ENCODE measurements at regions not wholly inside any gene's neighbourhood (a gene's known extent, or its start where the extent isn't known, plus 50 kb on each side); places are given as distances from the start of the nearest gene placed in this dataset.

DNA sequence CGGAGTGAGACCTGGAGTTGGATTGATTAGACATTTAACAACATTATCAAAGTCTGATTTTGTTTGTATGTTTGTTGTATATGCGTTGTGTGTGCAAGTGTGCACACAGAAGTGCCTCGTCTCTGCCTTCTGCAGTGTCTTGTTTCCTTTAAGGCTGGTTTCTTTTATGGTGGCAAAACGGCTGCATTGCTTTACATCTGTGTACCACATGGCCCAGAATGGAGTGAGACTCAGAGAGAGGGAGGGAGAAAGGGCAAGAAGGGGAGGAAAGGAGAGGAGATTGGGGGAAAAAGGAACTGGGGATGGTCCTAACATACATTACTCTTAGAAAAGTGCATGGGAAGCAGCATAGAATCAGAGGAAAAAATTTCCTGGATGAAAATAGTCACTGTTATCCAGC, 99.7 kb upstream of the WLS start:
- no peaks in the 10 kb centered on the region for H3K27me3 ChIP-seq (replicated peaks in 1 of 4; ENCODE audit: control insufficient read depth in 3 of 4, extremely low read depth in 1 of 4, insufficient read depth in 3 of 4, low read length in 3 of 4)
- H3K4ac ChIP-seq (replicated peaks; ENCODE audit: insufficient read length, low read depth, low read length), result no peak overlapping the region
- no peak overlapping the region for H3K14ac ChIP-seq (ENCODE audit: insufficient read length)
- no peak overlapping the region for H2AFZ ChIP-seq (ENCODE audit: low read length)
- H3K9me3 ChIP-seq (ENCODE audit: insufficient read depth in 2 of 2, low read depth in 1 of 2, low read length in 1 of 2), result no peaks in the 10 kb centered on the region
- no peak overlapping the region for H4K8ac ChIP-seq (ENCODE audit: extremely low read depth, insufficient read depth, low read length)
- H2BK15ac ChIP-seq (ENCODE audit: low read length), result no peak overlapping the region
- no peak overlapping the region for H3K4me2 ChIP-seq (ENCODE audit: insufficient read depth in 1 of 2, low read depth in 2 of 2, low read length in 2 of 2)
- ChIA-PET POLR2A (ENCODE audit: partially characterized antibody) (no interaction called here), CTCF (ENCODE audit: partially characterized antibody) (interaction anchor here (0.6 to 4.2 kb wide), 10 partner anchors 10 to 271 kb away, joined by 3 to 19 read pairs (median 4); no protein-coding TSS in a partner anchor)
- no peak overlapping the region for H3K4me3 ChIP-seq (ENCODE audit: extremely low read depth in 1 of 4, insufficient read depth in 2 of 4, low read depth in 3 of 4, low read length in 4 of 4)
- no peaks in the 10 kb centered on the region for H3K4me1 ChIP-seq (replicated peaks in 1 of 4; ENCODE audit: control insufficient read depth in 3 of 4, insufficient read depth in 4 of 4, low read length in 3 of 4)
- no peak overlapping the region for H2BK5ac ChIP-seq (ENCODE audit: low read depth, low read length)
- H3K23me2 ChIP-seq (ENCODE audit: low read depth, low read length), result no peaks in the 10 kb centered on the region
- H2AK5ac ChIP-seq (ENCODE audit: low read depth, low read length), result no peak overlapping the region
- H3K79me2 ChIP-seq (ENCODE audit: control insufficient read depth in 1 of 2, insufficient read depth in 2 of 2, low read length in 2 of 2), result no peaks in the 10 kb centered on the region
- H4K20me1 ChIP-seq (replicated peaks in 1 of 2; ENCODE audit: control insufficient read depth in 1 of 2, insufficient read depth in 2 of 2, low read length in 2 of 2), result no peaks in the 10 kb centered on the region
- 91% methylated on average over 4 of the region's 4 CpGs; no CpG with 5 or more reads in 1 of the 2 experiments for WGBS, 2 experiments (ENCODE audit: extremely low coverage in 1 of 2, insufficient coverage in 1 of 2, insufficient read length in 1 of 2, insufficient replicate concordance in 2 of 2, low coverage in 1 of 2, low lambda C conversion rate in 2 of 2, missing lambda C conversion rate in 1 of 2)
- no peak overlapping the region for H2BK12ac ChIP-seq (ENCODE audit: low read depth, low read length)
- H3K56ac ChIP-seq (replicated peaks; ENCODE audit: insufficient read length, low read depth, low read length), result no peak overlapping the region
- no peak overlapping the region for H3K23ac ChIP-seq (ENCODE audit: insufficient read length)
- H2BK20ac ChIP-seq (ENCODE audit: low read length), result no peak overlapping the region
- DNase-seq (ENCODE audit: low read depth in 1 of 2, low spot score in 2 of 2), result no peak
- H3K18ac ChIP-seq (ENCODE audit: extremely low read depth, low read length), result no peak overlapping the region
- H2BK120ac ChIP-seq (replicated peaks; ENCODE audit: low read depth, low read length), result no peak overlapping the region
- H4K5ac ChIP-seq (ENCODE audit: insufficient read length, low read depth, low read length), result no peak overlapping the region
- H4K91ac ChIP-seq (replicated peaks; ENCODE audit: insufficient read length, low read length), result no peak overlapping the region
- no peak overlapping the region for H3K27ac ChIP-seq (ENCODE audit: low read depth, low read length)
- no peaks in the 10 kb centered on the region for H3K79me1 ChIP-seq (ENCODE audit: low read depth, low read length)
- H3K9ac ChIP-seq (replicated peaks in 1 of 4; ENCODE audit: extremely low read depth in 1 of 4, low read depth in 3 of 4, low read length in 3 of 4), result no peak overlapping the region
- no peaks in the 10 kb centered on the region for H3K36me3 ChIP-seq (ENCODE audit: control insufficient read depth in 2 of 4, insufficient read depth in 4 of 4, low read length in 3 of 4)
- FAIRE-seq, result no peak
- TF ChIP-seq, protein P1, sequence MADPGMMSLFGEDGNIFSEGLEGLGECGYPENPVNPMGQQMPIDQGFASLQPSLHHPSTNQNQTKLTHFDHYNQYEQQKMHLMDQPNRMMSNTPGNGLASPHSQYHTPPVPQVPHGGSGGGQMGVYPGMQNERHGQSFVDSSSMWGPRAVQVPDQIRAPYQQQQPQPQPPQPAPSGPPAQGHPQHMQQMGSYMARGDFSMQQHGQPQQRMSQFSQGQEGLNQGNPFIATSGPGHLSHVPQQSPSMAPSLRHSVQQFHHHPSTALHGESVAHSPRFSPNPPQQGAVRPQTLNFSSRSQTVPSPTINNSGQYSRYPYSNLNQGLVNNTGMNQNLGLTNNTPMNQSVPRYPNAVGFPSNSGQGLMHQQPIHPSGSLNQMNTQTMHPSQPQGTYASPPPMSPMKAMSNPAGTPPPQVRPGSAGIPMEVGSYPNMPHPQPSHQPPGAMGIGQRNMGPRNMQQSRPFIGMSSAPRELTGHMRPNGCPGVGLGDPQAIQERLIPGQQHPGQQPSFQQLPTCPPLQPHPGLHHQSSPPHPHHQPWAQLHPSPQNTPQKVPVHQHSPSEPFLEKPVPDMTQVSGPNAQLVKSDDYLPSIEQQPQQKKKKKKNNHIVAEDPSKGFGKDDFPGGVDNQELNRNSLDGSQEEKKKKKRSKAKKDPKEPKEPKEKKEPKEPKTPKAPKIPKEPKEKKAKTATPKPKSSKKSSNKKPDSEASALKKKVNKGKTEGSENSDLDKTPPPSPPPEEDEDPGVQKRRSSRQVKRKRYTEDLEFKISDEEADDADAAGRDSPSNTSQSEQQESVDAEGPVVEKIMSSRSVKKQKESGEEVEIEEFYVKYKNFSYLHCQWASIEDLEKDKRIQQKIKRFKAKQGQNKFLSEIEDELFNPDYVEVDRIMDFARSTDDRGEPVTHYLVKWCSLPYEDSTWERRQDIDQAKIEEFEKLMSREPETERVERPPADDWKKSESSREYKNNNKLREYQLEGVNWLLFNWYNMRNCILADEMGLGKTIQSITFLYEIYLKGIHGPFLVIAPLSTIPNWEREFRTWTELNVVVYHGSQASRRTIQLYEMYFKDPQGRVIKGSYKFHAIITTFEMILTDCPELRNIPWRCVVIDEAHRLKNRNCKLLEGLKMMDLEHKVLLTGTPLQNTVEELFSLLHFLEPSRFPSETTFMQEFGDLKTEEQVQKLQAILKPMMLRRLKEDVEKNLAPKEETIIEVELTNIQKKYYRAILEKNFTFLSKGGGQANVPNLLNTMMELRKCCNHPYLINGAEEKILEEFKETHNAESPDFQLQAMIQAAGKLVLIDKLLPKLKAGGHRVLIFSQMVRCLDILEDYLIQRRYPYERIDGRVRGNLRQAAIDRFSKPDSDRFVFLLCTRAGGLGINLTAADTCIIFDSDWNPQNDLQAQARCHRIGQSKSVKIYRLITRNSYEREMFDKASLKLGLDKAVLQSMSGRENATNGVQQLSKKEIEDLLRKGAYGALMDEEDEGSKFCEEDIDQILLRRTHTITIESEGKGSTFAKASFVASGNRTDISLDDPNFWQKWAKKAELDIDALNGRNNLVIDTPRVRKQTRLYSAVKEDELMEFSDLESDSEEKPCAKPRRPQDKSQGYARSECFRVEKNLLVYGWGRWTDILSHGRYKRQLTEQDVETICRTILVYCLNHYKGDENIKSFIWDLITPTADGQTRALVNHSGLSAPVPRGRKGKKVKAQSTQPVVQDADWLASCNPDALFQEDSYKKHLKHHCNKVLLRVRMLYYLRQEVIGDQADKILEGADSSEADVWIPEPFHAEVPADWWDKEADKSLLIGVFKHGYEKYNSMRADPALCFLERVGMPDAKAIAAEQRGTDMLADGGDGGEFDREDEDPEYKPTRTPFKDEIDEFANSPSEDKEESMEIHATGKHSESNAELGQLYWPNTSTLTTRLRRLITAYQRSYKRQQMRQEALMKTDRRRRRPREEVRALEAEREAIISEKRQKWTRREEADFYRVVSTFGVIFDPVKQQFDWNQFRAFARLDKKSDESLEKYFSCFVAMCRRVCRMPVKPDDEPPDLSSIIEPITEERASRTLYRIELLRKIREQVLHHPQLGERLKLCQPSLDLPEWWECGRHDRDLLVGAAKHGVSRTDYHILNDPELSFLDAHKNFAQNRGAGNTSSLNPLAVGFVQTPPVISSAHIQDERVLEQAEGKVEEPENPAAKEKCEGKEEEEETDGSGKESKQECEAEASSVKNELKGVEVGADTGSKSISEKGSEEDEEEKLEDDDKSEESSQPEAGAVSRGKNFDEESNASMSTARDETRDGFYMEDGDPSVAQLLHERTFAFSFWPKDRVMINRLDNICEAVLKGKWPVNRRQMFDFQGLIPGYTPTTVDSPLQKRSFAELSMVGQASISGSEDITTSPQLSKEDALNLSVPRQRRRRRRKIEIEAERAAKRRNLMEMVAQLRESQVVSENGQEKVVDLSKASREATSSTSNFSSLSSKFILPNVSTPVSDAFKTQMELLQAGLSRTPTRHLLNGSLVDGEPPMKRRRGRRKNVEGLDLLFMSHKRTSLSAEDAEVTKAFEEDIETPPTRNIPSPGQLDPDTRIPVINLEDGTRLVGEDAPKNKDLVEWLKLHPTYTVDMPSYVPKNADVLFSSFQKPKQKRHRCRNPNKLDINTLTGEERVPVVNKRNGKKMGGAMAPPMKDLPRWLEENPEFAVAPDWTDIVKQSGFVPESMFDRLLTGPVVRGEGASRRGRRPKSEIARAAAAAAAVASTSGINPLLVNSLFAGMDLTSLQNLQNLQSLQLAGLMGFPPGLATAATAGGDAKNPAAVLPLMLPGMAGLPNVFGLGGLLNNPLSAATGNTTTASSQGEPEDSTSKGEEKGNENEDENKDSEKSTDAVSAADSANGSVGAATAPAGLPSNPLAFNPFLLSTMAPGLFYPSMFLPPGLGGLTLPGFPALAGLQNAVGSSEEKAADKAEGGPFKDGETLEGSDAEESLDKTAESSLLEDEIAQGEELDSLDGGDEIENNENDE (IDR thresholded peaks at IDR 0.05; ENCODE audit: insufficient replicate concordance, low read length), result no peak
